Epithelial cell of proximal tubule (primary cell): ENCODE measurements at regions not wholly inside any gene's neighbourhood (a gene's known extent, or its start where the extent isn't known, plus 50 kb on each side); places are given as distances from the start of the nearest gene placed in this dataset.
"Not testable (repeated sequence)": the region's sequence is repeated elsewhere in the genome, so short reads cannot be mapped to it uniquely, and the experiment has no call there.

Experiments
- DNase-seq: peaks from one replicate; pipeline ENCODE4 v3.0.0-alpha.2; 2011; ENCODE audit warnings: low read depth
- H3K4me3 ChIP-seq: 2 replicates; pipeline ENCODE4 v1.5.1; 2011; ENCODE audit warnings: low read depth, mild to moderate bottlenecking, low read length
- CTCF ChIP-seq: conservative IDR thresholded peaks from 2 replicates; pipeline ENCODE4 v1.5.1; 2012; ENCODE audit warnings: low read depth, mild to moderate bottlenecking, low read length

DNA sequence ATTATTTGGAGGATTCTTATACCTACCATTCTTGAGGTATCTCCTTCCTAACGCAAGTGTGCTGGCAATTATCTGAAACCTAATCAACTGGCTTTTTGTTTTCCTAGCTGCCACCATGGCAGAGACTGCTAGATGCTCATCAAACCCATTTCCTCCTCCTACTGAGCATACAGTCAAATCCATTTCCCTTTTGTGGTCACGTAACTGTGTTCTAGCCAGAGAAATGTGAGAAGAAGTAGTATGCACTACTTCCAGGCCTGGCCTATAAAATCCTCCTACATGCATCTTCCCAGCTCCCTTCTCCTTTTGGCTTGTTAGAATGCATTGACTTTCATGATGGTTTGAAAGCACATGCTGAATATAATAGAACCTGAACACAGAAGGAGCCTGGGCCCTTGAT is 494.1 kb upstream of the MEIS1 start:
- no peak for DNase-seq
- no peak overlapping the region for H3K4me3 ChIP-seq
- no peak for TF ChIP-seq CTCF

- H3K4me3 ChIP-seq = no peak overlapping the region
- no peak for DNase-seq
- TF ChIP-seq CTCF = no peak
These were observed 495.2 kb upstream of the MEIS1 start for GRCh38 chr2:65939687-65940086.

- DNase-seq = no peak
- no peak for TF ChIP-seq CTCF
- H3K4me3 ChIP-seq = no peak overlapping the region
These were observed 497.4 kb upstream of the MEIS1 start for GRCh38 chr2:65937379-65938160.

GRCh38 chr2:65934992-65935629 is 499.8 kb upstream of the MEIS1 start:
- no peak for DNase-seq
- no peak overlapping the region for H3K4me3 ChIP-seq
- no peak for TF ChIP-seq CTCF

- DNase-seq = no peak
- no peak for TF ChIP-seq CTCF
- H3K4me3 ChIP-seq = no peak overlapping the region
These were observed 500.2 kb upstream of the SPRED2 start for GRCh38 chr2:65932571-65932970.

DNA sequence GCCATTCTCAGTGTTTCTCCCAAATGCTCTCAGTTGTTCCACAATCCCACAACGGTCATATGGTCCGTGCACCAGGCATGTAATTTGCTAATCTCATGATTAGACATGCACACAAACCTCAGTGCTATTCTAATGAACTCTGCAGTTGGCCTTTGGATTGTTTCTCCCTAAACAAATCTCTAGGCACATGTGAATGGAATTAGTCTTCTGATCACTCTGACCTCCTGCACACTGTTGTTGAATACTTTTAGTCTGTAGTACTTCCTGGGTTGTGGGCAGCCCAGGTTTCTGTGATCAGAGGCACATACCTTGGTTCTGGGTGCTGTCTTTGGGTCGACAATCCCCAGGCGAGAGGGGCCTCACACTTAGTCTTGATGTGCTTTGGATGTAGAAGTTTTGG is 498.7 kb upstream of the SPRED2 start:
- no peak overlapping the region for H3K4me3 ChIP-seq
- no peak for TF ChIP-seq CTCF
- no peak for DNase-seq

- no peak for TF ChIP-seq CTCF
- DNase-seq = no peak
- H3K4me3 ChIP-seq = no peak overlapping the region
These were observed 497.9 kb upstream of the SPRED2 start for GRCh38 chr2:65930259-65930658.

- not testable (repeated sequence) for DNase-seq, H3K4me3 ChIP-seq
These were observed 497.3 kb upstream of the SPRED2 start for GRCh38 chr2:65929664-65930063.
